ENCODE measurements at regions not wholly inside any gene's neighbourhood (a gene's known extent, or its start where the extent isn't known, plus 50 kb on each side); places are given as distances from the start of the nearest gene placed in this dataset.
A peak's percentile ranks its signal among the peaks of the same experiment; 100 is the strongest.

DNA sequence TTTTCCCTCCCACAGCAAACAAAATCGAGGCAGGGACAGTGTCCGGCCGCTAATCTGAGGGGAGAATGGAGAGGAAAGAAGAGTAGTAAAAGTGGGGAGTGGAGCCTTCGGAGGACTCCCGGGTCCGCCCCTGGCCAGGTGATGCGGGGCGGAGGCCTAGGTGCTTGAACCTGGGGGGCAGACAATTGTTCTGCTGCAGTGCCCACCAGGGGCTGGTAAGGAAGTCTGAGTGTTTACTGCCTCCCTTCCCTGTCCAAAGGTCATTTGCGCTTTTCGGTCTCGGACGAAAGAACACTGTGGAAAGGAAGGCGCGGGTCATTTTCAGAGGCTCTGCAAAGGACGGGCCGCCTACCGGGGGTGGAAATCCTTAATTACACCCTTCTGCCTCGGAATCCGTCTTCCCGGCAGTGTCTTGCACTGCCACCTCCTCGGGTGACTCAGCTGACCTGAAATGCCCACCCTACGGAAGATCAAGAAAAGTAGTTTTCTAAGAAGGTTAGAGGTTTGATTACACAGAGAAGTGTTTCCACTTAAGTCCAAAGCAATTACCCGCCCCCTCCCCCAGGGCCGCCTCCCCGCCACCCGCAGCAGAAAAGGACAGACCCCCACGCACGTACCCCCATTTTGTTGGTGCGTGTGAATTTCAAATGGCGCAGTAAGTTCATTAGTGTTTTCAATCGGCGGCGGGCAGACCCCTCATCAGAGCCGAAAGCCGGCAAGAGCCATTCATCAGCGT is 99.9 kb upstream of the TENM3 start:
- FAIRE-seq (no peak), DNase-seq (ENCODE audit: low spot score in 2 of 2) (no peak)

DNA sequence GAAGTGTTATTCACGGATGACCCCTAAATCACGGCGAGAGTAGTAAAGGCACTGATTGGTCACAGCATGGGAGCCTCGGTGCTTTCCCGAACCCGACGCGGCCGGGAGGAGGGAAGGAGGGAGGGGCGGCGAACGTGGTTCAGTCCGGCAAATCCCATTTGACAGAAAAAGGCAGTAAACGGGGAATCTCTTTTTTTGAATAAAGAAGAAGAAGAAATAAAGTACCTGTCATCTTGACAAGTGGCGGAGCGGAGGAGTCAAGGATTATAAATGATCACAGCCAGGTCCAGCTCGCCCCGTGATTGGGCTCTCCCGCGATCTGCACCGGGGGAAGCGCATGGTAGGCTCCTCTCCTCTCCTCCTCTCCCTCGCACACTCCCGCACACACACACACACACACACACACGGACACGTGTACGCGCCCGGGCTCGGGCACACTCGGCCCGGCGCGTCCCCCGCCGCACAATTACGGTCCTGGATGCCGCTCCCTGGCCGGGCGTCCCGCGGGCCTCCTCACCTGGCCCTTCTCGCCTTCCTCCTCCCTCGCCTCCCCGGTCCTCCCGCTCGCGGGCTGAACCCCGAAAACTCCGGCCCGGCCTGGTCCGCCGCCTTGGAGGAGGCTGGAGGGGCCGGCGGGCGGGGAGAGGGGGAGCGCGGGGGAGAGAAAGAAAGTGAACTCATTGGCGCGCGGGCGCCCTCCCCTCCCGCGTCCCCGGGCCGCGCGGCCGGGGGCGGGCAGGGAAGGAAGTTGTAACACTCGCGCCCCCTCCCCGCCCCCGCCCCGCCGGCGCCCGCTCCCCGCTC is 99.2 kb upstream of the TENM3 start:
- FAIRE-seq = no peak
- peak; percentile 44 to 46 for DNase-seq (ENCODE audit: low spot score in 2 of 2)

DNA sequence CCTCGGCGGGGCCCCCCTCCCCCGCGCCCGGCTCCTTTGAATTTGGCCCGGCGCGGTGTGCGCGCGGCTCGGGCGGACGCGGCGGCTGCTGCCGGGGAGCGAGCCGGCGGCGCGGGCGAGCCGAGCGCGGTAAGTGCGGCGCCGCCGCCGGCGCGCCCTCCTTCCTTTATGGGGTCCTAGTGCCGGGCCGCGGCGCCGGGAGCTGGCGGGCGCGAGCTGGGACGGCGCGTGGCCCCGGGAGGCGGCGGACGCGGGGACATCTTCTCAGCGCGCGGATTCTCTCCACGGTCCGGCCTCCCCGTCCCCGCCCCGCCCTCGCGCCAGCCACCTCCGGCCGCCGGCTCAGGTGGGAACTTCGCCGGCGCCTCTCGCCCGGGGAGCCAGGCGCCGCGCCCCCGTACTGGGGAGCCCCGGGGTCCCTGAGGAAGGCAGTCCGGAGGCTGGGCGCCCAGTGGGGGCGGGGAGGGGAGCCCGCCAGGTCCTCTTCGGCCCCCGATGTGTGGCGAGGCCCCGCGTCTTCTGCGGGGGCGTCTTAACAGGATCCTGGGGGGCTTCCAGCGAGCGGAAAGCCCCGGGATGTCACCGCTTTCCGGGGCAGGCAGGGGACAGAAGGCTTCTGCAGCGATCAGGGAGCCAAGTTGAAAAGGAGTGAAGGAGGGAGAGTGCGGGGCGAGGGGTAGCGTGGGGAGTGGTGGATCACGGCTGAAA is 98.4 kb upstream of the TENM3 start:
- FAIRE-seq (no peak), DNase-seq (ENCODE audit: low spot score in 2 of 2) (peak; percentile 24 to 44)

DNA sequence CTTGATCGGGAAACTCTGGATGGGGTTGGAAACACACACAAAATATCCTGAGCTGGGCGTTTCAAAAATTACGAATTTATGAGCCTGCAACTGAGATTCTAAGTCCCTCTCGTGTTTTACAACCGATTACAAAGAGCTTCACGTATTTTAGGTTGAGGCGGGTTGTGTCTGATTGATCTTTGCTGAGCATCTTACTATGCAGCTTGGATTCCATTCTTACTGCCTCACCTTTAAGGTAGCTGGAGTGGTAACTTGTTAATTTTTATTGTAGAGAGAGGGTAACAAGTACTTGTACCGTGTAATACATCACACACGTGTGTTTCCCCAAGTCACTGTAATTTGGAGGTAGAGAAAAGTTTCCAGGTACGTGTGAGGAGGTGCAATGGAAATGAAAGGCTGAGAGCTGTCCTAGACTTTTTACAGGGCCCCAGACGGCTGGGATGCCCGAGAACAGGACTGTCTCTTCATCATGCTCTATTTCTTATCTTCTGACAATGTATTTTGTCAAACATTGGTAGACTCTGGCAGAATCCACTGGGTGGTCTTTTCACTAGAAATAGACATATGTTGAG is 97.8 kb upstream of the TENM3 start:
- no peak for DNase-seq (ENCODE audit: low spot score in 2 of 2)

DNA sequence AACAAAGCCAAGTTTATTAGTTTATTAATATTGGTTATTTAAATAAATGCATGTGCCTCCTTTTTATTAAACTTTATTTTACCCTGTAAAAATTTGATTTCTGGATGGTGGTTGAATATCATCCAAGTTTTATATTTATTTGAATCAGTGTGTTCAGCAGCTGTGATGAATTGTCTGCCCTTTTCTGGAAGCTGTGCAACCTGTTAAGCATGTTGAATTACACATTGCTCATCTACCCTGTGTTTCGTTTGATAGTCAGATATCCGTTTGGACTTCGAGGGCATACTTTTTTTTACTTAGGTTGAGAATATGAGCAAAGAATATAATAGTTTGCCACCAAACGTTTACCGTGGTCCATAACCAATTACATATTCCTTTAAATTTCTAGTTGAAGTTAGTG is 95.8 kb upstream of the TENM3 start:
- FAIRE-seq = no peak
- DNase-seq (ENCODE audit: low spot score in 2 of 2) = no peak

More for the DNA sequence above, 97.8 kb upstream of the TENM3 start:
- no peak for FAIRE-seq

DNA sequence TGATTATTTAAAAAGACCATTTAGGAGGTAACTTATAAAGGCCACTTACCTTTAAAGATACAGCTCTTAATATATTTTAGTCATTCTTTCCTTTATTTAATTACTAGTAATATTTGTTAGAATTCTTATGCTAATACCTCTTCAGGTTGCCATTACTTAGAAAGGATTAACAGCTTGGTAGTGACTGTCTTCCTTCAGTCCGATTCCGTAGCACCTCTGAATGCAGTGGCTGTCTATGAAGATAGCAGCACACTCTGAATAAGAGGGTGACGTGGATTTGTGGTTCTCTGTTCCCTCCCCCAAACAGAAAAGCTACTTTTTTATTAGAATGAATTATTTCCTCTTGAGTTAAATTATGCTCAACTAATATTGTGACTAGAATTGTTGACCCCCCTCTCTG is 92.6 kb upstream of the TENM3 start:
- FAIRE-seq = no peak
- no peak for DNase-seq (ENCODE audit: low spot score in 2 of 2)

DNA sequence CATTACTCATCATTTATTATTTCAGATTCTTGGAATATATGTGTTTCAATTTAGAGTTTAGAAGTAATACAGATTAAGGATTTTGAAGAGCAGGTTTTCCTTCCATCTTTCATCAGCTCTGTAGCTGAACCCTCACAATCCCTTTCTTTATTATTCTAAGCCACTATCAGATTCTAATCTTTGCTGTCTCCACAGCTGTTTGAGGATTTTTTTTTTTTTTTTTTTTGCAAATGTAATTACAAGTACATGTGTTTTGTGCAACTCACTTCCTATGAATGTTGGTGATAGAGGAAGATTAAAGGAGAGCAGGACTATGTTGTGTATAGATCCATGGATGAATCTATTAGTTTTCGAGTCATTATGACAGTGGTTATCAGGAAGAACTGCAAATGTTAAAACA is 87.4 kb upstream of the TENM3 start:
- DNase-seq (ENCODE audit: low spot score in 2 of 2) (no peak), FAIRE-seq (no peak)

DNA sequence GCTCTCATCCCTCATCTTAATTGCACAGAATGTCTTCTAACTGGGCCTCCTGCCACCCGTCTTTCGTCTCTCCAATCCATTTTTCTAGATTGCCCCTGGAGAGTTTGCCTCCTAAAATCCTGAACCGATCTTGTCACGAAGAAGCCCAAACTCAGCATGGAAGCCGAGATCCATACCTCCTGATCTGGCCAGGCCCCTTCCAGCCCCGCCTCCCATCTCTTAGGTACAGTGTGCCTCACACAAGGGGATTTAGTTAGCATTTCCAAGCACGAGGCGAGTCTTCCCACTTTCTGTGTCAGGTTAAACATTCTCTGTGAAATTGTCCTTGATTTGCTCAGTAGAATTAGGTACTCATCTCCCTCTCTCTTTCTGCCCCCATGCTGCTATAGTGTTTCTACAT is 80.0 kb upstream of the TENM3 start:
- DNase-seq (ENCODE audit: low spot score in 2 of 2) (no peak), FAIRE-seq (no peak)

DNA sequence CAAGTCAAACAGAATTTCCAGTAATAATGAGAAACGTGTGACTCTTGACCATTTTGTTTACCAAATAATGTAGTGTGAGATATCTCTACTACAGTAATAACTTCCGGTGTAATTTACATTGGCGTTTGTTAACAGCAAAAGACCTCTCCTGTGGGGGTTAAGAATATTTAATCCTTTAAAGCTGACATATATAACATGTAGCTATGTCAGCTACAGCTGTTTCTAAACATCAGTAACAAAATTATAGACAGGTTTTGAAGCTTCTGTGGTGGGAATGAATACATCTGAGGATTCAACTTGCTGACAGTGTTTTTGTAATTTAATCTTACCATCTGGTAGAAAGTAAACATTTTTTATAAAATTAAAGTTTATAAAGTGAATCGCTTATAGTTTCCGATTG is 73.6 kb upstream of the TENM3 start:
- no peak for DNase-seq (ENCODE audit: low spot score in 2 of 2)
- no peak for FAIRE-seq

DNA sequence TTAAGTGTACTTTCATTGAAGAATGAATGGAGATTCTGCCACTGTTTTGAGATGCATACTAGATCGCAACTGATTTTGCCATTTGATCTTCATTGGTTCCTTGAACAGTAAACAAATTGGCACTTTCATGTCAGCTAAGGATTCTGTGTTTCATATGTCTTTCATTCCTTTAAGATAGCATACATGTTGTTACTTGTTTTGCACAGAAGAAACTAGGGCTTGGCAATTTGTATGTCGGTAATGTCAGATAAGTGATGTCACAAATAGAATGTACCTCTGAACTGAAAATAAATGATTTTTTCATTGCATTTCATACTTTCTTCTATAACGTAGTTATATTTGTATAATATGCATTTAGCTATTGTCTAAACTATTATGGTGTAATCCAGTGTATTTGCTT is 73.2 kb upstream of the TENM3 start:
- no peak for FAIRE-seq
- DNase-seq (ENCODE audit: low spot score in 2 of 2) = no peak

DNA sequence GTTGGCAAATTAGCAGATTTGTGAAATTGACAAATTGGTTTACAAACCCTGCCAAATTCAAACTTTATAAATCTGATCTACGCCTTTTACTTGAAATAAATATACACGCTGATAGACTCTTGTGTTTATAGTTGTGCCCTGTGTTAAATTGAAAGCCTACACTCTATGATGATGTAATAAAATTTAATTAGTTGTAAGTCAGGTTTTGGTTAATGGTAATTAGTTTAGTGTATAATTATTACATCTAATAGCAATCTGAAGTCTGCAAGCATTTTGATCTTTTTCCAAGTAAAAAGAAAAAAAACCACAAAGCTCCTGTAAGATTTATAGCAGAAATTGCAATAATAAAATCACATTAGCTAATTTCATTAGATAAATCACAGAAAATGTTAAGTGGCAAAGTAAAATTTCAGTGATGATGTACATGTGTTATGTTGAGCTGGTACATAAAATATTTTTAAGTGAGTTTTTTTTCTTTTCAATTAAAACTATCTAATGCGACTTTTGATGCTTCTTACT is 72.7 kb upstream of the TENM3 start:
- no peak for DNase-seq (ENCODE audit: low spot score in 2 of 2)
- no peak for FAIRE-seq

DNA sequence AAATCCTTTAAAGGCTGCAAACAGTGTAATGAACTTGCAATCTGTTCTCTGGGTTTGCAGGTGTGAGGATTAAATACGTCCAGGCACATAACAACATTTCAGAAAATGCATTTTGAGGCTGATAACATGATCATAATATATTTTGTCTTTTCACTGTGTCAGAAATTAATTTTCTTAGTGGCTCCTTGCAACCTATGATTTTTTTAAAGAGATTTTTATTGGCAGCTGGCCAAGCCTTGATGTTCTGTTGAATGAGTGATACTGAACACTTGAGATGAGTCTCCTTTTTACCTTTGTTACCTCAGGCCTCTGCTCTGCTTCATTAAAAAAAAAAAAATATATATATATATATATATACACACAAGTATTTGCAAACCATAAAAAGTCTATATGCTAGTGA is 68.2 kb upstream of the TENM3 start:
- FAIRE-seq (no peak), DNase-seq (ENCODE audit: low spot score in 2 of 2) (no peak)

DNA sequence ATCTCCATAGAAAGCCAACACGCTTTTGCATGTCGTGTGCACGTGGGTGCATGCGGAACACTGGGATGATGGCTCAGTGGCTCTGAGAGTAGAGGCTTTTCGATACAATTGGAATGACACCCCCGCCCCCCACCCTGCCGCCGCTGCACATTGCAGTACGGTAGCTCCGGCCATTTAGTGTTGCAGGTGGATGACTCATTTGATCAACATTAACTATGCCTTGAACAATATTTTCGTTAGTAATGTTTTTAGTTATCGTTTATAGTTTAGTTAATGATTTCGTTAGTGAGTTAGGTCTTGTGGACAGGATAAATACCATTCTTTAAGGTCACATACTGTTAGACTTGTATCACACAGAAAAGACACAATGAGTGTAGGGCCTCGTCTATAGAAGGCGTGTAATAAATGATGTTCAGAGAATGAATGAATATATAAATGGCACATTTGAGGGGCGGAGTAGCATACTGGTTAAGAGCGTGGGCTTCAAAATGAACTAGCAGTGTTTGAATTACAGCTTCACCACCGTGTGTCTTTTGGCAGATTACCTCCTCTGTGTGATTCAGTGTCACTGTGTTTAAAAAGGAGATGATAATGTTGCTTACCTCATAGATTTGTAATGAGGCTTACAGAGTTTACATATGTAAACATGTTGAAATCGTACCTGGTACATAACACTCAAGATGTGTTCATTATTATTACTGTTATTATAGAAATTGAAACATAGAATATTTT is 67.2 kb upstream of the TENM3 start:
- FAIRE-seq (no peak), DNase-seq (ENCODE audit: low spot score in 2 of 2) (no peak)

DNA sequence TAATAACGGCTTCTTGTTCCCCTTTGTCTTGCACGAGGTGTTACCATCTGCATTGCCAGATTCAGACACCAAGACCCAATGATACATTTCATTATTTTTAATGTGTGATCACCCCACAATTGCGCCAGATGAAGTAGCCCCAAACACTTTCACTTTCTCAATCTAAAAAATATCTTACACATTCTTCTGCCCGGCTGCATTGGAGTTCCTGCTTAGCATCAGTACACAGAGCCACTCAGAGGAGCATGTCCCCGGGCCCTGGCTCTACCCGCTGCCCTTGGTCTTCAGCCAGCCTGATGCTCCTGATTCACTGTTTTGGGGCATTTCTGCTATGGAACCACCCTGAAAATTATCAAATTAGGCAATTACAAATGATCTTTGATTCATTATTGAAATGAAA is 66.0 kb upstream of the TENM3 start:
- DNase-seq (ENCODE audit: low spot score in 2 of 2) = no peak
- FAIRE-seq = no peak

DNA sequence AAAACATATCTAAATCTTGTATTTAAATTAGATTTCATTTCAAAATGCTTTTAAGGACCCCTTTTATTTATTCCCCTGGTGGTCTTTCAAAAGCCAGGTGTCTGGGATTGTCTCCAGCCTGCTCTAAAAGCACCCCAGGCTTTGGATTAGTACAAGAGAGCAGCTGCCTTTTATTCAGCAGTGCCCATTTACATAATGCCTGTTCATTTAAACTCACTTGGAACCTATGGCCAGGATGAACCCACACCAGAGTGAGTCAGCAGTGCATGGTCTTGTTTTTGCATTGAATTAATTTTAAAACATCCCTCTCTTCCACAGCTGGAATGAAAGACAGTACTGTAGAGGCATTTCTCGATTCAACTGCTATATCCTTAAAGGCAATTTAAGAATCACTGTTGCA is 64.1 kb upstream of the TENM3 start:
- no peak for DNase-seq (ENCODE audit: low spot score in 2 of 2)
- FAIRE-seq = no peak

DNA sequence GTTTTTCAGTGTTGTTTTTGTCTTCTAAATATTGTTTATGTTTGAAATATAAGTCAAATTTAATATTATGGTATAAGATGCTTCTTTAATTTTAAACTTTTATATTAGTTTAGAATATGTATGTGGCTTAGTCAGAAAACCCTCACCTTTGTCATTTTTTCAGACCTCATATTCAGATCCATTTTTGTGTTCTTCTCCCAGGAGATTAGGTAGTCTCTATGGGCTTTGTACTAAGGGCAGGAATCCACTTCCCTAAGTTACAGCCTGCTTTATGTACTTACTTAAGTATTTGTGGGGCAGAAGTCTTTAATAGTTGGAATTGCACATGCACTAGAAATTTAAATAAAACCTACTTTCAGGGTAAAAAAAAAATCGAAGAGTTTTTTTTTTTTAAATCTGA is 63.5 kb upstream of the TENM3 start:
- no peak for DNase-seq (ENCODE audit: low spot score in 2 of 2)
- FAIRE-seq = no peak

DNA sequence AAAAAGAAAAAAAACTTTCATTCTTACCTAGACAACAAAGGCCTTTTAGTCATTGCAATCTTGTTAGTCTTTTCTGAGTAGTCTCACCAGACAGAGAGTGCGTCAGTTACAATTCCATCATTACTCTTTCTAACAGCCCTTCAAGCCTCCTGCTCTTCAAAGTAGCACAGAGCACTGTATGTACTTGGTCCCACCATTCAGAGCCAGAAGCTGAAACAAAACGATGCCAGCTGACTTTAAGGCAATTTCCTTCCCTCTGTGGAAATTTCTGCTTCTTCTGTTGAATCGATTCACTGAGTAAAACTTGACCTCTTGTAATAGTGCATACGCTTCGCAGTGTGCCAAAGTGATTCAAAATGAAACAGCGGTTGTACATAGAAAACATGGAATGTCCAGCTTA is 57.7 kb upstream of the TENM3 start:
- FAIRE-seq (no peak), DNase-seq (ENCODE audit: low spot score in 2 of 2) (no peak)

DNA sequence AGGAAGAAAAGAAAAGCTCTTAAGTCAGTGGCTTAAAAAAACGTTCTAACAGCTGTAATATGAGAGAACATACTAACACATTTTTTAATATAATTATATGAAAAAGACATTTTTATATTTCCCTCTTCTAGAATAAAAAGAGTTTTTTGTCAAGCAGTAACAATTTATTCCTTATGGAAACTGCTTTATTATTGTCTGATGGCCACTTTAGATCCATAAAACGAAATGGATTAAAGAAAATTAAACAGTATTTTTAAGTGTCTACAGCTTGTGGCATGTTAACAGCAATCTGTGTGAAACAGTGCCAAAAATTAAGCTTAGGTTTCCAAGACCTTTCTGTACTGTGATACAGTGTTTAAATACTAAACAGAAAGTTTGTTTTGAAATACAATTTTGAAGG is 55.5 kb upstream of the TENM3 start:
- DNase-seq (ENCODE audit: low spot score in 2 of 2) = no peak
- no peak for FAIRE-seq

DNA sequence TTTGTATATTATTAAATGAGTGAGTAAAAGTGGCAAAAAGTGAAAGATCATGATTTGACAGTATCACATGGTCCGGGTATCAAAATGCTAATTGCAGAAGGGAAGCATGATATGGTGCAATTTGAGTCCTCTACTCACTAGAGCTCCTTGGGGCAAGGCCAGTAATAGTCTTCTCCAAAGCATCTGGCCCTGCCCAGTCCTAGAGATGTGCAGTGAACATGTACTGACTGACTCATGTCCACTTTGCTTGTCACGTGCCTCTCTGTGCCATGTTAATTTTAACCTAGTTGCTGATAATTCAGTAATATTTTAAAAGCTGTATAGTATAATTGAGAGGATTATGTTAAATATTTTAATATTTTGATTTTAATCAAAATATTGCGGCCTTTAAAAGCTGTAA is 54.6 kb upstream of the TENM3 start:
- FAIRE-seq (no peak), DNase-seq (ENCODE audit: low spot score in 2 of 2) (no peak)

DNA sequence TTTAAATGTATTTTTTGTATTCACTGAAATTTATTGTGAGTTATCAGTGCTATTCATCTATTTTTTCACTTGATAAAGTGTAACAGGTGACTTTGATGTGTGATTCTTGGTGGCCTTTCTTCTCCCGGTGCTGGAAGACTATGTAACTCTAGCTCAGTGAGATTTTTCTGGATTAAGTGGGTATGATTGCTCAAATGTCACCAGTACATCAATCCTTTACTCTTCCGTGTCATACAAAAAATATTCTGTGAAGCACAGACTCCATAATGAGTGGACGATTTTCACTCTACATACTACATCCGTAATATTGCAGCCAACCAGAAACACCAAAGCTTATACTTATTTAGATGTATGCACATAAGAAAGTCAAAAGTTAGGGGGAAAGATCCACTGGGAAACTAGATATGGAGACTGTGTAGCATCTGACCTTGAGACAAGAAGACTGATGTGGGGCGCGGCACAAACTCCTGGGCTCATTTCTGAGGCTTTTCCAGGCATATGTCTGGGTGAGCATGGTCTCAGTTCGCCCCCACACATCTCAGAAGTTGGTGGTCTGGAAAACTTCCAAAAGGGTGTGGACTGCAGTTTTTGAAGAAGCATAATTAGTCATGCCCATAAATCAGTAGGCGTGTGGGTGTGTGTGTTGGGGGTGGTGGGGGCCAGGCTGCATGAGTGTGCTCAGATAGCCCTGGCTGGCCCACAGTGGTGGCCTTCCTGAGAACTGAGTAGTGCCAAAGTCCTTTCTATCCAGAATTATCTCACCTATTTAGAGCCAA is 53.9 kb upstream of the TENM3 start:
- no peak for DNase-seq (ENCODE audit: low spot score in 2 of 2)
- FAIRE-seq = no peak
